A673 (cell line): ENCODE measurements at regions not wholly inside any gene's neighbourhood (a gene's known extent, or its start where the extent isn't known, plus 50 kb on each side); places are given as distances from the start of the nearest gene placed in this dataset.

Source experiments
- BruUV-seq: library from RNA; stranded (reverse); fragments of 400-500 nt; replicated peaks from 2 replicates; lab custom pipeline; 2021; lab: Mats Ljungman, UMichigan
- CTCF ChIA-PET: fragments of 300-600 bp; sonication (Branson Sonifier 250); formaldehyde crosslinking; loops from one replicate; lab custom pipeline; 2022; ENCODE audit warnings: antibody characterized with exemption; lab: Charles Lee
- POLR2A ChIA-PET: fragments of 300-600 bp; sonication (Branson Sonifier 250); formaldehyde crosslinking; loops from one replicate; lab custom pipeline; 2022; ENCODE audit warnings: antibody characterized with exemption; ENCODE audit not compliant: low non-redundant PET; lab: Charles Lee
- DNase-seq: peaks from one replicate; pipeline ENCODE4 v3.0.0-alpha.2; 2015; ENCODE audit warnings: low spot score
- H3K27ac ChIP-seq: fragments of 200-600 bp; sonication (generic); 2 replicates; pipeline ENCODE4 v1.5.1; 2016; ENCODE audit warnings: mixed run types, low read depth, mild to moderate bottlenecking, mixed read lengths, antibody characterized with exemption, low read length; ENCODE audit not compliant: poor library complexity, severe bottlenecking
- H3K27me3 ChIP-seq: fragments of 200-600 bp; sonication (generic); replicated peaks from 2 replicates; pipeline ENCODE4 v1.6.1; 2017; ENCODE audit warnings: mixed run types, low read depth, mild to moderate bottlenecking, mixed read lengths, antibody characterized with exemption, low read length; ENCODE audit not compliant: insufficient read depth, poor library complexity
- H3K36me3 ChIP-seq: fragments of 200-600 bp; sonication (generic); 2 replicates; pipeline ENCODE4 v1.6.1; 2016; ENCODE audit warnings: mixed run types, mild to moderate bottlenecking, mixed read lengths, antibody characterized with exemption, low read length; ENCODE audit not compliant: insufficient read depth, poor library complexity, severe bottlenecking
- H3K4me1 ChIP-seq: fragments of 200-600 bp; sonication (generic); 2 replicates; pipeline ENCODE4 v1.6.1; 2017; ENCODE audit warnings: mixed run types, mild to moderate bottlenecking, mixed read lengths, antibody characterized with exemption, low read length; ENCODE audit not compliant: insufficient read depth, poor library complexity, severe bottlenecking
- H3K4me3 ChIP-seq: fragments of 200-600 bp; sonication (generic); 2 replicates; pipeline ENCODE4 v1.5.1; 2016; ENCODE audit warnings: low read depth, mixed run types, mild to moderate bottlenecking, mixed read lengths, low read length; ENCODE audit not compliant: poor library complexity, severe bottlenecking
- H3K9me3 ChIP-seq: fragments of 200-600 bp; sonication (generic); 2 replicates; pipeline ENCODE4 v1.6.1; 2016; ENCODE audit warnings: mixed run types, low read depth, mild to moderate bottlenecking, mixed read lengths, antibody characterized with exemption, low read length; ENCODE audit not compliant: poor library complexity, severe bottlenecking
- EZH2 ChIP-seq: fragments of 200-600 bp; sonication (generic); IDR thresholded peaks from 2 replicates; pipeline ENCODE4 v1.6.1; 2017; ENCODE audit warnings: borderline replicate concordance, low read depth, mild to moderate bottlenecking, mixed read lengths, antibody characterized with exemption, low read length; ENCODE audit not compliant: poor library complexity, severe bottlenecking
- intact Hi-C: fragments of 100-400 bp; cut with micrococcal nuclease; formaldehyde crosslinking; loops from one replicate; pipeline ENCODE4 v1.10.0; 2022; ENCODE audit not compliant: unreplicated experiment
- TF ChIP-seq, protein P1 (sequence below): fragments of 300-800, 200-600 bp; sonication (generic); conservative IDR thresholded peaks from 2 replicates; pipeline ENCODE4 v1.5.1; 2017; ENCODE audit warnings: low read depth, mild to moderate bottlenecking, antibody characterized with exemption, low read length, moderate library complexity, mixed read lengths

DNA sequence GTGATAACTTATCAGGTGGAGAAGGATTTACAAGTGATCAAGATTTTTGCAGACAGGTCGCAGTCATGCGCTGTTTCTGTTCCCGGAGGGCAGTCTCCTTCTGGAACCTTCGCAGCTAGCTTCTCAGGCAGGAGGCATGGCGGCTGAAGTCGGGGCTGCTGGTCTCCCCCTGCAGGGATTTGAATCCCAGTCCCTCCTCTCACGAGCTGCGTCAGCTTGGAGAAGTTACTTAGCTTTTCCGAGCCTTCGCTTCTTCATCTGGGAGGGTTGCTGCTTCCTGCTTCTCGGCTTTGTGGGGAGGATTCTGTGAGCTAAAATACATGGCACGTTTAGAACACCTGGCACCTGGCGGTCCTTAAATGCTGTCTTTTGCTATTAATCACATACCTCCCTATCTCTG, 287.8 kb upstream of the FOXF1 start:
- ChIA-PET POLR2A (no interaction called here), CTCF (no interaction called here)
- Histone ChIP-seq H3K27me3 (peaks cover 98% of the 10 kb centered on the region), H3K4me3 (no peak overlapping the region), H3K4me1 (no peaks in the 10 kb centered on the region), H3K36me3 (no peaks in the 10 kb centered on the region), H3K27ac (no peak overlapping the region), H3K9me3 (no peaks in the 10 kb centered on the region)
- no TSS peak for BruUV-seq
- intact Hi-C loops, result no loop called here
- TF ChIP-seq, protein P1, sequence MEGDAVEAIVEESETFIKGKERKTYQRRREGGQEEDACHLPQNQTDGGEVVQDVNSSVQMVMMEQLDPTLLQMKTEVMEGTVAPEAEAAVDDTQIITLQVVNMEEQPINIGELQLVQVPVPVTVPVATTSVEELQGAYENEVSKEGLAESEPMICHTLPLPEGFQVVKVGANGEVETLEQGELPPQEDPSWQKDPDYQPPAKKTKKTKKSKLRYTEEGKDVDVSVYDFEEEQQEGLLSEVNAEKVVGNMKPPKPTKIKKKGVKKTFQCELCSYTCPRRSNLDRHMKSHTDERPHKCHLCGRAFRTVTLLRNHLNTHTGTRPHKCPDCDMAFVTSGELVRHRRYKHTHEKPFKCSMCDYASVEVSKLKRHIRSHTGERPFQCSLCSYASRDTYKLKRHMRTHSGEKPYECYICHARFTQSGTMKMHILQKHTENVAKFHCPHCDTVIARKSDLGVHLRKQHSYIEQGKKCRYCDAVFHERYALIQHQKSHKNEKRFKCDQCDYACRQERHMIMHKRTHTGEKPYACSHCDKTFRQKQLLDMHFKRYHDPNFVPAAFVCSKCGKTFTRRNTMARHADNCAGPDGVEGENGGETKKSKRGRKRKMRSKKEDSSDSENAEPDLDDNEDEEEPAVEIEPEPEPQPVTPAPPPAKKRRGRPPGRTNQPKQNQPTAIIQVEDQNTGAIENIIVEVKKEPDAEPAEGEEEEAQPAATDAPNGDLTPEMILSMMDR, result no peak
- TF ChIP-seq EZH2, result no peak
- DNase-seq, result no peak

DNA sequence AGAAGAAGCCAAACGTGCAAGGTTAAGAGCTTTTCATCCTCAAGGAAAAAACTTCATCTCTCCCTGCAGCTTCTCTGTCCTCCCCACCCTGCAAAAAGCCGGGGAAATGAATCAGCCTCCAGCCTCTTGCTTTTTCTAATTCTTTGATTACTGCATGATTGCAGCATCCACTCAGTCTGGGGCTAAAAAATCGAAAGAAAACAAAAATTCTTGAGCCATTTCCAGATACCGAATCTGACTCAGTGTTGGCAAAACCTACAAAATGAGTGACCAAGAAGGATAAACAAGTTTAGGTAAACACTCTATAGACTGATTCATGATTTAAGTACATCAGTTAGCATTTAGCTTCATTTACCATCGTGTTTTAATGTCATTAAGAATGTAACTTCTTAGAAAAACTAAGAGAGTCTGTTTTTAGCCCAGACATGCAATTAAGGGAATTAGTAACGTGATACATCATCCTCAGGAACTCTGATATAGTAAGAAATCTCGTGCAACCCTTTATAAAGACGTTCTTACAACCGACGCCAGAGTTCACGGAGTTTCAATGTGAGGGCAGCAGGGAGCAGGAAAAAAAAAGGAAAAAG, 287.3 kb upstream of the FOXF1 start:
- TF ChIP-seq, protein P1, result no peak
- no peak for TF ChIP-seq EZH2
- Histone ChIP-seq H3K36me3 (no peaks in the 10 kb centered on the region), H3K4me1 (no peaks in the 10 kb centered on the region), H3K9me3 (no peaks in the 10 kb centered on the region), H3K4me3 (no peak overlapping the region), H3K27ac (no peak overlapping the region), H3K27me3 (peaks cover 98% of the 10 kb centered on the region)
- DNase-seq, result no peak
- POLR2A ChIA-PET, result no interaction called here
- intact Hi-C loops, result no loop called here
- CTCF ChIA-PET, result no interaction called here
- BruUV-seq, result no TSS peak

DNA sequence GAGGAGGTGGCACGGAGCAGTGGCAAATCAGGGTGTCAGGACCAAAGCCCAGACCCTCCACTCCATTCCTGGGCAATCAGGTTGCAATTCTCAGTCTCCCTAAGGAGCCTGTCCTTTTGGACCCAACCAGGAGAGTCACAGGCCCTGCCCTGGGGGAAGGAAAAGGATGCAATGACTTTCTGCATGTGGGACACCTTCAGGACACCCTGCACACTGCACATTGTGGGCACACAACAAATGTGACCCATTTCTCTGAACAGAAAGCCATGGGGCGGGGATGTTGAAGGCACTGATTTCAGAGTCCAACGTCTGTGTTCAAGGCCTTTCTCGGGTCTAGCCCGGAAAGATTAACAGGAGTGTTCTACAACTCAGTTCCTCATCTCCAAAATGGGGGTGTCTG, 286.2 kb upstream of the FOXF1 start:
- Histone ChIP-seq H3K9me3 (no peaks in the 10 kb centered on the region), H3K27me3 (peaks cover 97% of the 10 kb centered on the region), H3K4me1 (no peaks in the 10 kb centered on the region), H3K4me3 (no peak overlapping the region), H3K36me3 (no peaks in the 10 kb centered on the region), H3K27ac (no peak overlapping the region)
- TF ChIP-seq, protein P1, result no peak
- TF ChIP-seq EZH2, result no peak
- POLR2A ChIA-PET, result no interaction called here
- CTCF ChIA-PET, result no interaction called here
- DNase-seq, result no peak
- BruUV-seq, result no TSS peak
- intact Hi-C loops, result no loop called here
